ENCODE measurements at regions not wholly inside any gene's neighbourhood (a gene's known extent, or its start where the extent isn't known, plus 50 kb on each side); places are given as distances from the start of the nearest gene placed in this dataset.

- TF ChIP-seq CTCF (IDR thresholded peaks at IDR 0.05): no peak
- no peak for TF ChIP-seq POLR2A (IDR thresholded peaks at IDR 0.05)
- TF ChIP-seq EP300 (IDR thresholded peaks at IDR 0.05): no peak
Observed at GRCh38 chr9:23522952-23523351, 303.1 kb downstream of the ELAVL2 start.

Measured in tibial nerve (tissue), 4 donors.